ENCODE measurements at regions not wholly inside any gene's neighbourhood (a gene's known extent, or its start where the extent isn't known, plus 50 kb on each side); places are given as distances from the start of the nearest gene placed in this dataset.
"Not testable (repeated sequence)": the region's sequence is repeated elsewhere in the genome, so short reads cannot be mapped to it uniquely, and the experiment has no call there.

DNA sequence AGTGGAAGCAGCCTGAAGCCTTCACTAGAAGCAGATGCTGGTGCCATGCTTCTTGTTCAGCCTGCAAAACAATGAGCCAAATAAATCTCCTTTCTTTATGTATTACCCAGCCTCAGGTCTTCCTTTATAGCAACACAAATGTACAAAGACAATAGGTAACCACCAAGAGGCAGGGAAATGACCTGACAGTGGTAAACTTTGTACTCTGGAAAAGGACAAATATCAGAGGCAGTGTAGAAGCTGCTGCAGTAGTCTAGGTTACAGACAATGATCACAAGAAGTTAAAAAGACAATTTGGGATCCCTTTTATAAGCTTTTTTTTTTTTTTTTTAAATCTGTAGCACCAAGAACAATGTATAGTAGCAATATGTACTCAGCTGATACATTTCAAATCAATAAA is 76.7 kb upstream of the POMZP3 start:
- H3K4me3 ChIP-seq (ENCODE audit: low read depth in 1 of 2, low read length in 2 of 2); H3K9me3 ChIP-seq (ENCODE audit: control insufficient read depth in 2 of 2, insufficient read depth in 1 of 2, low read depth in 1 of 2, low read length in 1 of 2); H3K27ac ChIP-seq (ENCODE audit: low read depth in 2 of 2, low read length in 1 of 2); H3K4me1 ChIP-seq (ENCODE audit: control insufficient read depth in 2 of 2, insufficient read depth in 2 of 2, low read length in 1 of 2); H3K27me3 ChIP-seq (ENCODE audit: control insufficient read depth in 1 of 2, insufficient read depth in 2 of 2, low read length in 2 of 2); H3K36me3 ChIP-seq (ENCODE audit: control insufficient read depth in 2 of 2, insufficient read depth in 2 of 2, low read length in 1 of 2): not testable (repeated sequence)

DNA sequence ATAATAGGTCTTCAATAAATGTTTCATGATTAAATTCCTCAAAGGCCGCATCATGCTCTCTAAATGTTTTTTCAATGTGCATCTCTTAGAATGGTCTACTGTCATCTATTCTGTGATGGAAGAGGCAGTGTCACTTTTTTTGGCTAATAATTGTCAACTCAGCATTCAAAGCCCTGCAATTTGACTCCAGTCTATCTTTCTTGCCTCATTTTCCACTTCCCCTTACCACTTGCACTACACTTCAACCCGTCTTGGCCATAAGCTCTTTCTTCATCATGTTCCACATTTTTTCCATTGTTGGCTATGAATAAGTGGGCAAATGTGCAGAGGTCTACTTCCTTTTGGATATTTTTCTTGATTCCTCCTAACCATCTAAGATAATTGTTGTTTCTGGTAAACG is 59.2 kb upstream of the POMZP3 start:
- not testable (repeated sequence) for H3K36me3 ChIP-seq (ENCODE audit: control insufficient read depth in 2 of 2, insufficient read depth in 2 of 2, low read length in 1 of 2); H3K4me1 ChIP-seq (ENCODE audit: control insufficient read depth in 2 of 2, insufficient read depth in 2 of 2, low read length in 1 of 2); H3K27ac ChIP-seq (ENCODE audit: low read depth in 2 of 2, low read length in 1 of 2); H3K4me3 ChIP-seq (ENCODE audit: low read depth in 1 of 2, low read length in 2 of 2); H3K27me3 ChIP-seq (ENCODE audit: control insufficient read depth in 1 of 2, insufficient read depth in 2 of 2, low read length in 2 of 2); H3K9me3 ChIP-seq (ENCODE audit: control insufficient read depth in 2 of 2, insufficient read depth in 1 of 2, low read depth in 1 of 2, low read length in 1 of 2)
- 92 to 99% methylated on average over 2 of the region's 3 CpGs for WGBS, 2 donors

- not testable (repeated sequence) for H3K4me1 ChIP-seq (ENCODE audit: control insufficient read depth in 2 of 2, insufficient read depth in 2 of 2, low read length in 1 of 2); H3K27ac ChIP-seq (ENCODE audit: low read depth in 2 of 2, low read length in 1 of 2); H3K36me3 ChIP-seq (ENCODE audit: control insufficient read depth in 2 of 2, insufficient read depth in 2 of 2, low read length in 1 of 2); H3K4me3 ChIP-seq (ENCODE audit: low read depth in 1 of 2, low read length in 2 of 2); H3K27me3 ChIP-seq (ENCODE audit: control insufficient read depth in 1 of 2, insufficient read depth in 2 of 2, low read length in 2 of 2); H3K9me3 ChIP-seq (ENCODE audit: control insufficient read depth in 2 of 2, insufficient read depth in 1 of 2, low read depth in 1 of 2, low read length in 1 of 2)
- whole genome bisulfite sequencing, 2 donors, result 88 to 89% methylated on average over 1 of the region's 1 CpG
These were observed 57.7 kb upstream of the POMZP3 start for GRCh38 chr7:76684737-76685136.

DNA sequence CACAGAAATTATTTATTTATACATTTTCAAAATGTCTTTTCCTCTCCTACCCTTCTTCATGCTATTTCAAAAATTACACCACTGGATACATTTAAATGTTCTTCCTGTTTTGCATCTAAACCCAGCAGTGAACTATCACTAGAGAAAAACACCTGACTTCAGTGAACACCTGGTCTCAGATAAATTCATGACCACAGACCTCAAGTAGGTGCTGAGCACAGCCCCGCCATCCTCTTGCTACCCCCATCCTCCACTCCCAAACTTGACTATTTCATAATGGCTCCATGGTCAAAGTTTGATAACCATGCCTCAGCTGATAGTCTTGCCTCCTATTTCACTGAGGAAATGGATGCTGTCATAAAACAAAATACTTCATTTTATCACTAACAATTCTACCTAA is 56.6 kb upstream of the POMZP3 start:
- H3K36me3 ChIP-seq (ENCODE audit: control insufficient read depth in 2 of 2, insufficient read depth in 2 of 2, low read length in 1 of 2); H3K4me1 ChIP-seq (ENCODE audit: control insufficient read depth in 2 of 2, insufficient read depth in 2 of 2, low read length in 1 of 2); H3K4me3 ChIP-seq (ENCODE audit: low read depth in 1 of 2, low read length in 2 of 2); H3K27ac ChIP-seq (ENCODE audit: low read depth in 2 of 2, low read length in 1 of 2); H3K27me3 ChIP-seq (ENCODE audit: control insufficient read depth in 1 of 2, insufficient read depth in 2 of 2, low read length in 2 of 2); H3K9me3 ChIP-seq (ENCODE audit: control insufficient read depth in 2 of 2, insufficient read depth in 1 of 2, low read depth in 1 of 2, low read length in 1 of 2): not testable (repeated sequence)
- WGBS, 2 donors, result 83 to 84% methylated on average over 1 of the region's 1 CpG

DNA sequence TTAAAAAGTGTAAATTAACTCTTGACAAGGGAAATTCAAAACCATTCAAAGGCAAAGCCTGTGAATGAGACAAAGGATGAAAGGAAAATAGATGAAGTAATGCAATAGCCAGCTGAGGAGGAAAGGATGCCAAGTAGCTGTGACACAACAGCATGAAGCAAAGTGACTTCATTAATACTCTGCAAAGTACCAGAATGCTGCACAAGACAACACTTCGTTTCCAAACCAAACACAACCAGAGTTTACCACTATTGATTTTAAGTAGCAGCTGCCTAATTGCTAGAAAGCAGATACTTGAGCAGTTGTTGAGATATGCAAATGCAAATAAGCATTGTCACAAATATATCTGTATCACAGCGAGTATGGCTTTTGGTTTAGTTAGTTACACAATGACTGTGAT is 54.7 kb upstream of the POMZP3 start:
- not testable (repeated sequence) for H3K27me3 ChIP-seq (ENCODE audit: control insufficient read depth in 1 of 2, insufficient read depth in 2 of 2, low read length in 2 of 2); H3K4me1 ChIP-seq (ENCODE audit: control insufficient read depth in 2 of 2, insufficient read depth in 2 of 2, low read length in 1 of 2); H3K4me3 ChIP-seq (ENCODE audit: low read depth in 1 of 2, low read length in 2 of 2); H3K27ac ChIP-seq (ENCODE audit: low read depth in 2 of 2, low read length in 1 of 2); H3K36me3 ChIP-seq (ENCODE audit: control insufficient read depth in 2 of 2, insufficient read depth in 2 of 2, low read length in 1 of 2); H3K9me3 ChIP-seq (ENCODE audit: control insufficient read depth in 2 of 2, insufficient read depth in 1 of 2, low read depth in 1 of 2, low read length in 1 of 2)
- WGBS, 2 donors, result 49 to 57% methylated on average over 2 of the region's 2 CpGs

GRCh38 chr7:76679174-76679573 is 52.1 kb upstream of the POMZP3 start:
- WGBS, 2 donors, result 57 to 64% methylated on average over 1 to 2 of the region's 2 CpGs

DNA sequence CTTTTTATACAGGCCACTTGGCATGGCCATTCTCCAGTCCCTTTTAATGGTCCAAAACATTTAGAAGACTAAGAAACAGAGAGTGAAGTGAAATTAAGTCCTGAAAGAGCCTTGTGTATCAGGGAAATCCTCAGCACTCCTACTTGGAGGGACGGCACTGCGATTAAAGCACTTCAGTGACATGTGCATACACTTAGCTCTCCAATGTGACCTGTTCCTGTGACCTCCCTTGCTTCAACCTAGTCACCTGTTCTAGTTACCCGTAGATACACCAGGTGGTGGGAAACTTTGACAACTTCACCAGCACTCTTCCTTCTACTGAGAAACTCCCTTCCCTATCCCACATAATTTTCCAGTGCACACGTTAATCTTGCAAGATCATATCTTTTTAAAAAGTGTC is 51.4 kb upstream of the POMZP3 start:
- not testable (repeated sequence) for H3K36me3 ChIP-seq (ENCODE audit: control insufficient read depth in 2 of 2, insufficient read depth in 2 of 2, low read length in 1 of 2); H3K4me1 ChIP-seq (ENCODE audit: control insufficient read depth in 2 of 2, insufficient read depth in 2 of 2, low read length in 1 of 2); H3K27ac ChIP-seq (ENCODE audit: low read depth in 2 of 2, low read length in 1 of 2); H3K9me3 ChIP-seq (ENCODE audit: control insufficient read depth in 2 of 2, insufficient read depth in 1 of 2, low read depth in 1 of 2, low read length in 1 of 2); H3K4me3 ChIP-seq (ENCODE audit: low read depth in 1 of 2, low read length in 2 of 2); H3K27me3 ChIP-seq (ENCODE audit: control insufficient read depth in 1 of 2, insufficient read depth in 2 of 2, low read length in 2 of 2)
- WGBS, 2 donors, result 89% methylated on average over 3 to 4 of the region's 4 CpGs

More at GRCh38 chr7:76679174-76679573, 52.1 kb upstream of the POMZP3 start:
- not testable (repeated sequence) for H3K27ac ChIP-seq (ENCODE audit: low read depth in 2 of 2, low read length in 1 of 2); H3K4me1 ChIP-seq (ENCODE audit: control insufficient read depth in 2 of 2, insufficient read depth in 2 of 2, low read length in 1 of 2); H3K9me3 ChIP-seq (ENCODE audit: control insufficient read depth in 2 of 2, insufficient read depth in 1 of 2, low read depth in 1 of 2, low read length in 1 of 2); H3K36me3 ChIP-seq (ENCODE audit: control insufficient read depth in 2 of 2, insufficient read depth in 2 of 2, low read length in 1 of 2); H3K27me3 ChIP-seq (ENCODE audit: control insufficient read depth in 1 of 2, insufficient read depth in 2 of 2, low read length in 2 of 2); H3K4me3 ChIP-seq (ENCODE audit: low read depth in 1 of 2, low read length in 2 of 2)

DNA sequence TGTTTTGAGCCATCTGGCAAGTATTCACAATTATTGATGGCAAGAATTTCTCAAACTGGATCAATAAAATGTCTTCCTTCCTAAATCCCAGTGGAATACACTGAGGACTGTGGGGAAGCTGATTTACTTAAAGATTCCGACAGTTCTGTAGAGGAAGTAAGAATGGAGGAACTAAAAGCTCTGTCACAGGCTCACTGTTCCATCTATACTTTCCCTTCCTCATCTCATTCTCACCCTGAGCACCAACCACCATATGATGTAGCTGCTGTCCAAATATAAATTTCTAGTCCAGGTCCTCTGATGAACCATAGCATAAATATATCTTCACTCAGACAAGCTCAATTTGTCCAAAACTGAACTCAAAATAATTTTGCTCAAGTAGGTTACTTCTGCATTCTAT is 49.8 kb upstream of the POMZP3 start:
- H3K4me3 ChIP-seq (ENCODE audit: low read depth in 1 of 2, low read length in 2 of 2); H3K27ac ChIP-seq (ENCODE audit: low read depth in 2 of 2, low read length in 1 of 2); H3K4me1 ChIP-seq (ENCODE audit: control insufficient read depth in 2 of 2, insufficient read depth in 2 of 2, low read length in 1 of 2); H3K9me3 ChIP-seq (ENCODE audit: control insufficient read depth in 2 of 2, insufficient read depth in 1 of 2, low read depth in 1 of 2, low read length in 1 of 2); H3K36me3 ChIP-seq (ENCODE audit: control insufficient read depth in 2 of 2, insufficient read depth in 2 of 2, low read length in 1 of 2); H3K27me3 ChIP-seq (ENCODE audit: control insufficient read depth in 1 of 2, insufficient read depth in 2 of 2, low read length in 2 of 2): not testable (repeated sequence)
- 89 to 100% methylated on average over 1 of the region's 1 CpG for WGBS, 2 donors
